ENCODE measurements at regions not wholly inside any gene's neighbourhood (a gene's known extent, or its start where the extent isn't known, plus 50 kb on each side); places are given as distances from the start of the nearest gene placed in this dataset.

DNA sequence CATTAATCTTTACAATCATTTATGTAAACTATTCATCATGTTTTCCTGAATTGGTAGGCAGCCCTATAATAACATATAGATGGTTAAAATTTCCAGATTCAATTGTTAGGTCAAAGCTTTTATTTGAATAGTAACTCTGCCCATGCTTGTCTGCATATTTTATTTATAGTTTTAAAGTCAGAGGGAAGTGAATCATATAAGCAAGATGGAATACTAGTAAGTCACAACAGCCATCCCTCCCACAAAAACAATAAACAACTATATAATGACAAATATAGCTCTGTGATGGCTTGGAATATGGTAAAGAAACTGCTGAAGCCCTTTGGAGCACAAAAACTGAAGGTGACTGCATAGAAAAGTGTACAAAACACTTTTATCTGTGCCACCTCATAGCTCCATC lies 156.3 kb upstream of the TMEM106B start:
- TF ChIP-seq POLR2A (IDR thresholded peaks at IDR 0.05): no peak
- TF ChIP-seq, protein P1, sequence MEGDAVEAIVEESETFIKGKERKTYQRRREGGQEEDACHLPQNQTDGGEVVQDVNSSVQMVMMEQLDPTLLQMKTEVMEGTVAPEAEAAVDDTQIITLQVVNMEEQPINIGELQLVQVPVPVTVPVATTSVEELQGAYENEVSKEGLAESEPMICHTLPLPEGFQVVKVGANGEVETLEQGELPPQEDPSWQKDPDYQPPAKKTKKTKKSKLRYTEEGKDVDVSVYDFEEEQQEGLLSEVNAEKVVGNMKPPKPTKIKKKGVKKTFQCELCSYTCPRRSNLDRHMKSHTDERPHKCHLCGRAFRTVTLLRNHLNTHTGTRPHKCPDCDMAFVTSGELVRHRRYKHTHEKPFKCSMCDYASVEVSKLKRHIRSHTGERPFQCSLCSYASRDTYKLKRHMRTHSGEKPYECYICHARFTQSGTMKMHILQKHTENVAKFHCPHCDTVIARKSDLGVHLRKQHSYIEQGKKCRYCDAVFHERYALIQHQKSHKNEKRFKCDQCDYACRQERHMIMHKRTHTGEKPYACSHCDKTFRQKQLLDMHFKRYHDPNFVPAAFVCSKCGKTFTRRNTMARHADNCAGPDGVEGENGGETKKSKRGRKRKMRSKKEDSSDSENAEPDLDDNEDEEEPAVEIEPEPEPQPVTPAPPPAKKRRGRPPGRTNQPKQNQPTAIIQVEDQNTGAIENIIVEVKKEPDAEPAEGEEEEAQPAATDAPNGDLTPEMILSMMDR (IDR thresholded peaks at IDR 0.05): no peak
- no peak for TF ChIP-seq EP300 (IDR thresholded peaks at IDR 0.05)
- DNase-seq: no peak
- Histone ChIP-seq H3K27ac (no peak overlapping the region), H3K4me3 (no peak overlapping the region), H3K36me3 (no peaks in the 10 kb centered on the region), H3K4me1 (ENCODE audit: insufficient read depth) (no peaks in the 10 kb centered on the region), H3K9me3 (no peaks in the 10 kb centered on the region), H3K27me3 (no peaks in the 10 kb centered on the region)
- intact Hi-C loops (cut with DNase I): no loop called here

GRCh38 chr7:12056381-12056780 lies 154.7 kb upstream of the TMEM106B start:
- no peak for TF ChIP-seq POLR2A (IDR thresholded peaks at IDR 0.05)
- no peak for TF ChIP-seq EP300 (IDR thresholded peaks at IDR 0.05)
- TF ChIP-seq, protein P1 (IDR thresholded peaks at IDR 0.05): no peak
- no peaks in the 10 kb centered on the region for H3K36me3 ChIP-seq
- no peaks in the 10 kb centered on the region for H3K27me3 ChIP-seq
- DNase-seq: no peak
- H3K4me1 ChIP-seq (ENCODE audit: insufficient read depth): no peaks in the 10 kb centered on the region
- H3K27ac ChIP-seq: no peak overlapping the region
- intact Hi-C loops (cut with DNase I): no loop called here
- H3K4me3 ChIP-seq: no peak overlapping the region
- no peaks in the 10 kb centered on the region for H3K9me3 ChIP-seq

DNA sequence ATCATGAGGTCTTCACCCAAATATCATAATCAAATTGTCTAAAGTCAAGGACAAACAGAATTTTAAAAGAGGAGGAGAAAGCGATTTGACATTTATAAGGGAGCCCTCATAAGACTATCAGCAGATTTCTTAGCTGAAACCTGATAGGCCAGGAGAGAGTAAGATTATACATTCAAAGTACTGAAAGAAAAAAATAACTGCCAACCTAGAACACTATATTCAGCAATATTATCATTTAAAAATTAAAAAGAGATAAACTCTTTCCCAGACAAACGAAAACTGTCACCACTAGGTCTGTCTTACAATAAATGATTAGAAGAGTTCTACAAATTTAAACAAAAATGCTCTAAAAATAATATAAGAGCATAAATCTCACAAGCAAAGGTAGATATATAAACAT lies 154.1 kb upstream of the TMEM106B start:
- intact Hi-C loops (cut with DNase I): no loop called here
- Histone ChIP-seq H3K36me3 (no peaks in the 10 kb centered on the region), H3K9me3 (no peaks in the 10 kb centered on the region), H3K27ac (no peak overlapping the region), H3K4me3 (no peak overlapping the region), H3K27me3 (no peaks in the 10 kb centered on the region), H3K4me1 (ENCODE audit: insufficient read depth) (no peaks in the 10 kb centered on the region)
- TF ChIP-seq, protein P1 (IDR thresholded peaks at IDR 0.05): no peak
- TF ChIP-seq POLR2A (IDR thresholded peaks at IDR 0.05) (no peak), EP300 (IDR thresholded peaks at IDR 0.05) (no peak)
- 79 to 87% (median 82%) methylated on average over 2 of the region's 2 CpGs for WGBS, 3 donors
- DNase-seq: no peak

GRCh38 chr7:12062062-12062461 lies 149.0 kb upstream of the TMEM106B start:
- Histone ChIP-seq H3K36me3 (no peaks in the 10 kb centered on the region), H3K4me1 (ENCODE audit: insufficient read depth) (no peaks in the 10 kb centered on the region), H3K4me3 (no peak overlapping the region), H3K27ac (no peak overlapping the region), H3K9me3 (no peaks in the 10 kb centered on the region), H3K27me3 (no peaks in the 10 kb centered on the region)
- TF ChIP-seq, protein P1 (IDR thresholded peaks at IDR 0.05): no peak
- TF ChIP-seq POLR2A (IDR thresholded peaks at IDR 0.05) (no peak), EP300 (IDR thresholded peaks at IDR 0.05) (no peak)
- DNase-seq: no peak
- intact Hi-C loops (cut with DNase I): no loop called here

DNA sequence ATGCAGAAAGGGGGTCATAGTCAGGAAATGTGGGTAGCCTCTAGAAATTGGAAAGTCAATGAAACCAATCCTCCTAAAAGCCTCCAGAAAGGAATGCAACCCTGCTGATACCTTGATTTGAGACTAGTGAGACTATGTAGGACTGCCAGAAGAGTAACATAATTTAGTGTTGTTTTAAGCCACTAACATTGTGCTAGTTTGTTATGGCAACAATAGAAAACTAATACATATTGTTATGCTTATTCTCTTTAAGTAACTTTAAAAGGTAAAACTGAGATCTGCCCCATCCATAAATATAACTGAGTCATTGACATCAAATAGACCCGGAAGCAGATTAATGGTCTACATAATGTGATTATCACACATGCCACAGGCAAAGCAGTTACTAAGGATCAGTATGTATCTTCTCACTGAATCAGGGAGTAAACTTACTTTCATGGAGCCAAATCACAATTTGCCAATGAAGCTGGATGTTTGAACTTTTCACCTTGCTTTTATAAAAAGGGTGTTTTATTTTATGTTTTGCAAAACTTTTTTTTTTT lies 146.4 kb upstream of the TMEM106B start:
- Histone ChIP-seq H3K4me1 (ENCODE audit: insufficient read depth) (no peaks in the 10 kb centered on the region), H3K9me3 (no peaks in the 10 kb centered on the region), H3K4me3 (no peak overlapping the region), H3K27ac (no peak overlapping the region), H3K27me3 (no peaks in the 10 kb centered on the region), H3K36me3 (no peaks in the 10 kb centered on the region)
- WGBS, 3 donors: 4 to 24% (median 12%) methylated on average over 1 of the region's 1 CpG
- no peak for TF ChIP-seq EP300 (IDR thresholded peaks at IDR 0.05)
- TF ChIP-seq, protein P1 (IDR thresholded peaks at IDR 0.05): no peak
- no peak for DNase-seq
- intact Hi-C loops (cut with DNase I): no loop called here

Data from ovary (tissue), 7 donors.